A673 (cell line): ENCODE measurements at regions not wholly inside any gene's neighbourhood (a gene's known extent, or its start where the extent isn't known, plus 50 kb on each side); places are given as distances from the start of the nearest gene placed in this dataset.

Source experiments
- BruUV-seq: library from RNA; stranded (reverse); fragments of 400-500 nt; replicated peaks from 2 replicates; lab custom pipeline; 2021; lab: Mats Ljungman, UMichigan
- CTCF ChIA-PET: fragments of 300-600 bp; sonication (Branson Sonifier 250); formaldehyde crosslinking; loops from one replicate; lab custom pipeline; 2022; ENCODE audit warnings: antibody characterized with exemption; lab: Charles Lee
- POLR2A ChIA-PET: fragments of 300-600 bp; sonication (Branson Sonifier 250); formaldehyde crosslinking; loops from one replicate; lab custom pipeline; 2022; ENCODE audit warnings: antibody characterized with exemption; ENCODE audit not compliant: low non-redundant PET; lab: Charles Lee
- DNase-seq: peaks from one replicate; pipeline ENCODE4 v3.0.0-alpha.2; 2015; ENCODE audit warnings: low spot score
- H3K27ac ChIP-seq: fragments of 200-600 bp; sonication (generic); 2 replicates; pipeline ENCODE4 v1.5.1; 2016; ENCODE audit warnings: mixed run types, low read depth, mild to moderate bottlenecking, mixed read lengths, antibody characterized with exemption, low read length; ENCODE audit not compliant: poor library complexity, severe bottlenecking
- H3K27me3 ChIP-seq: fragments of 200-600 bp; sonication (generic); replicated peaks from 2 replicates; pipeline ENCODE4 v1.6.1; 2017; ENCODE audit warnings: mixed run types, low read depth, mild to moderate bottlenecking, mixed read lengths, antibody characterized with exemption, low read length; ENCODE audit not compliant: insufficient read depth, poor library complexity
- H3K36me3 ChIP-seq: fragments of 200-600 bp; sonication (generic); 2 replicates; pipeline ENCODE4 v1.6.1; 2016; ENCODE audit warnings: mixed run types, mild to moderate bottlenecking, mixed read lengths, antibody characterized with exemption, low read length; ENCODE audit not compliant: insufficient read depth, poor library complexity, severe bottlenecking
- H3K4me1 ChIP-seq: fragments of 200-600 bp; sonication (generic); 2 replicates; pipeline ENCODE4 v1.6.1; 2017; ENCODE audit warnings: mixed run types, mild to moderate bottlenecking, mixed read lengths, antibody characterized with exemption, low read length; ENCODE audit not compliant: insufficient read depth, poor library complexity, severe bottlenecking
- H3K4me3 ChIP-seq: fragments of 200-600 bp; sonication (generic); 2 replicates; pipeline ENCODE4 v1.5.1; 2016; ENCODE audit warnings: low read depth, mixed run types, mild to moderate bottlenecking, mixed read lengths, low read length; ENCODE audit not compliant: poor library complexity, severe bottlenecking
- H3K9me3 ChIP-seq: fragments of 200-600 bp; sonication (generic); 2 replicates; pipeline ENCODE4 v1.6.1; 2016; ENCODE audit warnings: mixed run types, low read depth, mild to moderate bottlenecking, mixed read lengths, antibody characterized with exemption, low read length; ENCODE audit not compliant: poor library complexity, severe bottlenecking
- EZH2 ChIP-seq: fragments of 200-600 bp; sonication (generic); IDR thresholded peaks from 2 replicates; pipeline ENCODE4 v1.6.1; 2017; ENCODE audit warnings: borderline replicate concordance, low read depth, mild to moderate bottlenecking, mixed read lengths, antibody characterized with exemption, low read length; ENCODE audit not compliant: poor library complexity, severe bottlenecking
- intact Hi-C: fragments of 100-400 bp; cut with micrococcal nuclease; formaldehyde crosslinking; loops from one replicate; pipeline ENCODE4 v1.10.0; 2022; ENCODE audit not compliant: unreplicated experiment
- TF ChIP-seq, protein P1 (sequence below): fragments of 300-800, 200-600 bp; sonication (generic); conservative IDR thresholded peaks from 2 replicates; pipeline ENCODE4 v1.5.1; 2017; ENCODE audit warnings: low read depth, mild to moderate bottlenecking, antibody characterized with exemption, low read length, moderate library complexity, mixed read lengths

DNA sequence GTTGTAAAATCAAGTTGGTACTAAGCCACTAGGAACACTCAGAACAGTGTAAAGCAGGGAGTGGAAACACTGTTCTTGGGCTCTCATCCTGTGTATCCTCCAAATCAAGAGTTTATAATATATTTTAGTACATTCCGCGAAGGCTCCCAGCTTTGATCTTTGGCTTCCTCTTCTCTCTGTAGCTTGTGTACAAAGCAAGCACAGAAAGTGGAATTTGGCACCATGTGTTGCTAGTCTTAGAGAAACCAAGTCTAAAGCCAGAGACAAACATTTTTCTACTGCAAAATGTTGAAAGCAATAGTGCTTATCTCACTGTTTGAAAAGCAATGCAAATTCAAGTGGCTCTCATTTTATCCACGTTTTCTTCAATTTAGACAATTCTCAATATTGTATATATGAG is 1893.3 kb upstream of the WWC1 start:
- TF ChIP-seq EZH2 = no peak
- TF ChIP-seq, protein P1, sequence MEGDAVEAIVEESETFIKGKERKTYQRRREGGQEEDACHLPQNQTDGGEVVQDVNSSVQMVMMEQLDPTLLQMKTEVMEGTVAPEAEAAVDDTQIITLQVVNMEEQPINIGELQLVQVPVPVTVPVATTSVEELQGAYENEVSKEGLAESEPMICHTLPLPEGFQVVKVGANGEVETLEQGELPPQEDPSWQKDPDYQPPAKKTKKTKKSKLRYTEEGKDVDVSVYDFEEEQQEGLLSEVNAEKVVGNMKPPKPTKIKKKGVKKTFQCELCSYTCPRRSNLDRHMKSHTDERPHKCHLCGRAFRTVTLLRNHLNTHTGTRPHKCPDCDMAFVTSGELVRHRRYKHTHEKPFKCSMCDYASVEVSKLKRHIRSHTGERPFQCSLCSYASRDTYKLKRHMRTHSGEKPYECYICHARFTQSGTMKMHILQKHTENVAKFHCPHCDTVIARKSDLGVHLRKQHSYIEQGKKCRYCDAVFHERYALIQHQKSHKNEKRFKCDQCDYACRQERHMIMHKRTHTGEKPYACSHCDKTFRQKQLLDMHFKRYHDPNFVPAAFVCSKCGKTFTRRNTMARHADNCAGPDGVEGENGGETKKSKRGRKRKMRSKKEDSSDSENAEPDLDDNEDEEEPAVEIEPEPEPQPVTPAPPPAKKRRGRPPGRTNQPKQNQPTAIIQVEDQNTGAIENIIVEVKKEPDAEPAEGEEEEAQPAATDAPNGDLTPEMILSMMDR = no peak
- ChIA-PET POLR2A (no interaction called here), CTCF (no interaction called here)
- intact Hi-C loops = no loop called here
- no peaks in the 10 kb centered on the region for H3K36me3 ChIP-seq
- no peaks in the 10 kb centered on the region for H3K9me3 ChIP-seq
- no peak for DNase-seq
- no peaks in the 10 kb centered on the region for H3K27me3 ChIP-seq
- H3K4me1 ChIP-seq = no peaks in the 10 kb centered on the region
- BruUV-seq = no TSS peak
- H3K27ac ChIP-seq = no peak overlapping the region
- no peak overlapping the region for H3K4me3 ChIP-seq

DNA sequence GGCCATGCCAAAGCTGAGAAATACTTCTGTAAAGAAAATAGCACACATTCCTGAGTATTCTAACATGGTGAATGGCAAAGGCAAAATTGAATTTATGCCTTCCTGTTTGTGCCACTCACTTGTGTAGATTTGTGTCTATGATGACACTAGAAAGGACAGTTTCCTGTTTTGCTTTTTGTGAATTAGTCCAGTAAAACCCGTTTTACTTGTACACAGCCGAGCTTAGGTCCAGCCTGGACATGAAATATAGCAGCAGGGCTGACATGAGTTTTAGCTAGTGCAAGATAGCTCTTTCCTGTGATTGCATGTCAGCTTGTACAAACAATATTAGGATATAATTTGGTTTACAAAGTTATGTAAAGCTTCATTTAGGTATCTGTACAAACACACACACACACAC is 1891.7 kb upstream of the WWC1 start:
- no peak overlapping the region for H3K4me3 ChIP-seq
- H3K36me3 ChIP-seq = no peaks in the 10 kb centered on the region
- intact Hi-C loops = no loop called here
- POLR2A ChIA-PET = interaction anchor here (0.6 kb wide), 1 partner anchor 37 kb away, joined by 5 read pairs; no protein-coding TSS in a partner anchor
- TF ChIP-seq EZH2 = no peak
- TF ChIP-seq, protein P1 = no peak
- DNase-seq = no peak
- H3K27ac ChIP-seq = no peak overlapping the region
- no peaks in the 10 kb centered on the region for H3K27me3 ChIP-seq
- CTCF ChIA-PET = no interaction called here
- no peaks in the 10 kb centered on the region for H3K4me1 ChIP-seq
- no peaks in the 10 kb centered on the region for H3K9me3 ChIP-seq
- BruUV-seq = no TSS peak

DNA sequence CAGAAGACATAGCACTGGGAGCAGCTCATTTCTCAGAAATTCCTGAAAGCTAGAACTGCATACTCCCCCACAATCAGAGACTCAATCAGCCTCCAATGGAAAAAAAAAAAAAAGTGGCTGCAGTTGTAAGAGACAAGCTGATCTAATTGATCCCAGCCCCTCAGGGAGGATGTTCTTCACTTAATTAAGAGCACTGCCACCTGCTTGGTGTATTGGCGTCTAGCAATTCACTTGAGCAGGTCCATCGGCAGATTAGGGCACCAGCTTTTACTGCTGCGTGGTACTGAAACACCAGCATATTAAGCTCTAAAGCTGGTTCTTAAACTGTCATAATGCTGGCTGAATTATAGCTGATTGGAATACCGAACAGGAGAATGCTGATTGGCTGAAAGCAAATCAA is 1890.1 kb upstream of the WWC1 start:
- TF ChIP-seq EZH2 = no peak
- TF ChIP-seq, protein P1 = no peak
- Histone ChIP-seq H3K4me1 (no peaks in the 10 kb centered on the region), H3K27ac (no peak overlapping the region), H3K27me3 (no peaks in the 10 kb centered on the region), H3K36me3 (no peaks in the 10 kb centered on the region), H3K9me3 (no peaks in the 10 kb centered on the region), H3K4me3 (no peak overlapping the region)
- intact Hi-C loops = no loop called here
- no TSS peak for BruUV-seq
- POLR2A ChIA-PET = no interaction called here
- no peak for DNase-seq
- CTCF ChIA-PET = no interaction called here
